Lung (tissue), 11 donors: ENCODE measurements at regions not wholly inside any gene's neighbourhood (a gene's known extent, or its start where the extent isn't known, plus 50 kb on each side); places are given as distances from the start of the nearest gene placed in this dataset.

Experiments
- ATAC-seq: fragments of 200-7000 bp; cut with Tn5 transposase; one replicate; pipeline ENCODE4 v1.9.1; 2020; ENCODE audit warnings: moderate number of reproducible peaks; ENCODE audit not compliant: insufficient read depth, low FRiP score
- DNase-seq, 3 donors: peaks; one replicate each; pipeline ENCODE4 v3.0.0-alpha.2; 2013 to 2017
- H3K27ac ChIP-seq, 2 donors: one replicate each; pipeline ENCODE4 v1.5.1; 2013; ENCODE audit warnings: mild to moderate bottlenecking in 2 of 2, moderate library complexity in 2 of 2, control low read depth in 1 of 2, inconsistent platforms in 1 of 2, low read depth in 1 of 2, low read length in 1 of 2
- H3K27me3 ChIP-seq, 3 donors: one replicate each; pipeline ENCODE4 v1.5.1; 2013; ENCODE audit warnings: low read length in 2 of 3; ENCODE audit not compliant: control insufficient read depth in 3 of 3, insufficient read depth in 3 of 3
- H3K36me3 ChIP-seq, 4 donors: one replicate each; pipeline ENCODE4 v1.5.1; 2013; ENCODE audit warnings: low read length in 4 of 4, mild to moderate bottlenecking in 1 of 4, moderate library complexity in 1 of 4; ENCODE audit not compliant: control insufficient read depth in 4 of 4, insufficient read depth in 4 of 4
- H3K4me1 ChIP-seq, 5 donors: one replicate each; pipeline ENCODE4 v1.5.1; 2013; ENCODE audit warnings: low read length in 5 of 5, mild to moderate bottlenecking in 2 of 5, moderate library complexity in 1 of 5; ENCODE audit not compliant: control insufficient read depth in 5 of 5, insufficient read depth in 5 of 5
- H3K4me3 ChIP-seq: one replicate; pipeline ENCODE4 v1.5.1; 2013; ENCODE audit warnings: mild to moderate bottlenecking, control low read depth, moderate library complexity
- H3K9ac ChIP-seq, 2 donors: one replicate each; pipeline ENCODE4 v1.5.1; 2013; ENCODE audit warnings: low read length in 2 of 2, control low read depth in 1 of 2; ENCODE audit not compliant: insufficient read depth in 1 of 2
- H3K9me3 ChIP-seq, 4 donors: one replicate each; pipeline ENCODE4 v1.5.1; 2013; ENCODE audit warnings: low read length in 3 of 4, mild to moderate bottlenecking in 1 of 4, moderate library complexity in 1 of 4; ENCODE audit not compliant: control insufficient read depth in 4 of 4, insufficient read depth in 3 of 4
- CTCF ChIP-seq: IDR thresholded peaks from 2 replicates; pipeline ENCODE4 v1.5.1; 2012; ENCODE audit warnings: mild to moderate bottlenecking; ENCODE audit errors: control extremely low read depth, extremely low read depth
- WGBS, 2 donors: extraction: QIAGEN DNeasy Blood & Tissue Kit; methylation state at CpG; one replicate each; pipeline ENCODE4 v1.1.7; 2013; 5-methylcytosine and 5-hydroxymethylcytosine counted together
- donor health status: control.
- donor health status: control.
- donor health status: Bipolar disorder and iron deficiency.
- donor health status: healthy.
- donor health status: DM: yes; HTN: yes; CAD: no.

- TF ChIP-seq CTCF = no peak
- no peak for DNase-seq
- no peaks in the 10 kb centered on the region for H3K9me3 ChIP-seq
- no peak overlapping the region for H3K9ac ChIP-seq
- H3K27me3 ChIP-seq = no peaks in the 10 kb centered on the region
- H3K36me3 ChIP-seq = no peaks in the 10 kb centered on the region
- H3K4me3 ChIP-seq = no peak overlapping the region
- no peaks in the 10 kb centered on the region for H3K4me1 ChIP-seq
- whole genome bisulfite sequencing, 2 donors = 81 to 87% methylated on average over 6 of the region's 6 CpGs
- no peak for ATAC-seq
- H3K27ac ChIP-seq = no peak overlapping the region
These were observed 581.1 kb downstream of the SLC16A7 start for GRCh38 chr12:60176891-60177290.

GRCh38 chr12:60180298-60180697 lies 584.5 kb downstream of the SLC16A7 start:
- TF ChIP-seq CTCF = no peak
- ATAC-seq (no peak), DNase-seq (no peak)
- WGBS, 2 donors = 88 to 92% methylated on average over 2 of the region's 2 CpGs
- Histone ChIP-seq H3K36me3 (no peaks in the 10 kb centered on the region), H3K4me1 (no peaks in the 10 kb centered on the region), H3K9me3 (no peaks in the 10 kb centered on the region), H3K27ac (no peak overlapping the region), H3K9ac (no peak overlapping the region), H3K4me3 (no peak overlapping the region), H3K27me3 (no peaks in the 10 kb centered on the region)

- Histone ChIP-seq H3K9me3 (no peaks in the 10 kb centered on the region), H3K4me1 (no peaks in the 10 kb centered on the region)
- no peak for TF ChIP-seq CTCF
These were observed 586.5 kb downstream of the SLC16A7 start for GRCh38 chr12:60182354-60182753.

GRCh38 chr12:60184096-60184495 lies 588.3 kb downstream of the SLC16A7 start:
- no peaks in the 10 kb centered on the region for H3K36me3 ChIP-seq
- no peak for DNase-seq
- H3K9ac ChIP-seq = no peak overlapping the region
- no peak for TF ChIP-seq CTCF
- H3K4me1 ChIP-seq = no peaks in the 10 kb centered on the region
- H3K27ac ChIP-seq = no peak overlapping the region
- no peaks in the 10 kb centered on the region for H3K9me3 ChIP-seq
- no peaks in the 10 kb centered on the region for H3K27me3 ChIP-seq
- ATAC-seq = no peak
- H3K4me3 ChIP-seq = no peak overlapping the region
- 91 to 98% methylated on average over 1 of the region's 1 CpG for WGBS, 2 donors

More at GRCh38 chr12:60182354-60182753, 586.5 kb downstream of the SLC16A7 start:
- Histone ChIP-seq H3K36me3 (no peaks in the 10 kb centered on the region), H3K9ac (no peak overlapping the region), H3K4me3 (no peak overlapping the region), H3K27ac (no peak overlapping the region), H3K27me3 (no peaks in the 10 kb centered on the region)
- DNase-seq (no peak), ATAC-seq (no peak)
- WGBS, 2 donors = 94 to 100% methylated on average over 1 of the region's 1 CpG
